ENCODE measurements at regions not wholly inside any gene's neighbourhood (a gene's known extent, or its start where the extent isn't known, plus 50 kb on each side); places are given as distances from the start of the nearest gene placed in this dataset.

GRCh38 chr2:226308323-226308680 lies 491.3 kb downstream of the IRS1 start:
- no peak for DNase-seq (ENCODE audit: low spot score)
- in situ Hi-C loops (cut with MboI; ENCODE audit: low pct_unique_long_range_greater_than_20kb, low sequenced_read_pairs, unreplicated experiment) = no loop called here
- TF ChIP-seq, protein P1, sequence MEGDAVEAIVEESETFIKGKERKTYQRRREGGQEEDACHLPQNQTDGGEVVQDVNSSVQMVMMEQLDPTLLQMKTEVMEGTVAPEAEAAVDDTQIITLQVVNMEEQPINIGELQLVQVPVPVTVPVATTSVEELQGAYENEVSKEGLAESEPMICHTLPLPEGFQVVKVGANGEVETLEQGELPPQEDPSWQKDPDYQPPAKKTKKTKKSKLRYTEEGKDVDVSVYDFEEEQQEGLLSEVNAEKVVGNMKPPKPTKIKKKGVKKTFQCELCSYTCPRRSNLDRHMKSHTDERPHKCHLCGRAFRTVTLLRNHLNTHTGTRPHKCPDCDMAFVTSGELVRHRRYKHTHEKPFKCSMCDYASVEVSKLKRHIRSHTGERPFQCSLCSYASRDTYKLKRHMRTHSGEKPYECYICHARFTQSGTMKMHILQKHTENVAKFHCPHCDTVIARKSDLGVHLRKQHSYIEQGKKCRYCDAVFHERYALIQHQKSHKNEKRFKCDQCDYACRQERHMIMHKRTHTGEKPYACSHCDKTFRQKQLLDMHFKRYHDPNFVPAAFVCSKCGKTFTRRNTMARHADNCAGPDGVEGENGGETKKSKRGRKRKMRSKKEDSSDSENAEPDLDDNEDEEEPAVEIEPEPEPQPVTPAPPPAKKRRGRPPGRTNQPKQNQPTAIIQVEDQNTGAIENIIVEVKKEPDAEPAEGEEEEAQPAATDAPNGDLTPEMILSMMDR (IDR thresholded peaks at IDR 0.05; ENCODE audit: extremely low read depth, insufficient read depth, missing control alignments) = no peak

DNA sequence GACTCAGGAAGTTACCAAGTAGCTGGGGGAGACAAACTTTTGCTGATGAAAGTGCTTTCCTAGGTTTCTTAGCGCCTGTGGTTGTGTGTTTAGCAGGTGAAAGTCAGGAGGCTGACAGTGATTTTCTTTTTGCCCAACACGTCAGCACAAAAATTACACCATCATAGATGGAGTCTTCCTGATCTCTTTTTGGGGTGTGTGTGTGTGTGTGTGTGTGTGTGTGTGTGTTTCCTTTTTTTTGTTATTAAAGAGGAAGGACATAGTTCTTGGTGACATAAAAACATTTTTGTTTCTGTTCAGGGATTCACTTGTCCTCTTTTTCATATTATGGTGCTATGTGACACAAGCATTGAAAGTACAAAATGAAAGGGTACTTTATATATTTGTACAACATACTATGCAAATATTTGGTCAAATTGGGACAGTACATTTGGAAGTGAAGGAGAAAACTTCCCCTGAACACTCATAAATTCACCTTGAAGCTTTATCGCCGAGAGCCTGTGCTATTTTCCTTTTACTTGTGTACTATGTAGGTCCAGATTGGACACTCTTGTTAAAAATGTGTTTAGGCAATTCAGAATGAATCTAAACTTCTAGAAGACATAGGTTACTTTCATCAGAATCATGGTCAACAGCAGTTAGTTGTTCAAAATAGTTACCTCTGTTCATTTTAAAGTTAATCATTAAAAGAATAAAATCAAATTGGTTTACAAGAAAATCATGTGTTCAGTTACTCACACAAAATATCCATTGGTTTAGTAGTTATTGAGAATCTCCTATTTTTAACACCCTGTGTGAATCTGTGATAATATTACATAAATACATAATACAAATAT lies 491.9 kb downstream of the IRS1 start:
- DNase-seq (ENCODE audit: low spot score) = no peak
- in situ Hi-C loops (cut with MboI; ENCODE audit: low pct_unique_long_range_greater_than_20kb, low sequenced_read_pairs, unreplicated experiment) = no loop called here
- TF ChIP-seq, protein P1 (IDR thresholded peaks at IDR 0.05; ENCODE audit: extremely low read depth, insufficient read depth, missing control alignments) = no peak

- no peak for DNase-seq (ENCODE audit: low spot score)
- TF ChIP-seq, protein P1 (IDR thresholded peaks at IDR 0.05; ENCODE audit: extremely low read depth, insufficient read depth, missing control alignments) = no peak
- in situ Hi-C loops (cut with MboI; ENCODE audit: low pct_unique_long_range_greater_than_20kb, low sequenced_read_pairs, unreplicated experiment) = no loop called here
Measured at GRCh38 chr2:226306969-226307368, 492.7 kb downstream of the IRS1 start.

DNA sequence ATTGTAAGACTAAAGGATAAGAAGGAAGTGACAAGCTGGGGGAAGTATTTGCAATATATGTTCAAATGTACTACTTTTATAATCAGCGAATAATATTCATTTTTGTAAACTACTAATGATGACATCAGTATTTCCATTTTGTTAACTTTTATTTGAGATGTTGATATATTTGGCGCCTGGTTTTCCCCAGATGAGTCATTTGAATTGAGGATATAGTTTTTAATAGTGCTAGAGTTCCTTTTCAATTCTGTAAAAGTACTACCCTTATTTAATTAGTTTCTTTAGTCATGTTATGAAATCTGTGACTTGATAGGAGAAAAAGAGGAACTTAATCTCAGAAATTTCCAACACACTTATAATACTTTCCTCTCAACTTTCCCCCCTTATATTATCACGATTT lies 495.3 kb downstream of the IRS1 start:
- TF ChIP-seq, protein P1 (IDR thresholded peaks at IDR 0.05; ENCODE audit: extremely low read depth, insufficient read depth, missing control alignments) = no peak
- in situ Hi-C loops (cut with MboI; ENCODE audit: low pct_unique_long_range_greater_than_20kb, low sequenced_read_pairs, unreplicated experiment) = no loop called here
- no peak for DNase-seq (ENCODE audit: low spot score)

DNA sequence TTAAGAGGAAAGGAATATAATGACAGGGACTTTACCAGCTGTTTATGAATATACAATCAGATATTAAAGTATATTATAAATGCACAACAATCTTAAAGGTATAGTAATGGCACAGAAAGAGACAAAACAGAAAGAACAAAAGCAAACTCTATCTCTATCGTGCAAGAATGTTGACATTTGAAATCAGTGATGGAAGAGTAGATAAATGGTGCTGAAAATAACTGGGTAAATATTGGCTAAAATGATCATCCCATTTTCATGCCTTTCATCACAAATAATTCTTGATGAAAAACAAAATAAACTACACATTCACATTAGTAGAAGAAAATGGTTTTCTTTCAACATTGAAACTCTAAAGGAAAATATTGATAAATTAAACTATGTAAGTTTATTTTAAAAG lies 495.9 kb downstream of the IRS1 start:
- in situ Hi-C loops (cut with MboI; ENCODE audit: low pct_unique_long_range_greater_than_20kb, low sequenced_read_pairs, unreplicated experiment) = no loop called here
- DNase-seq (ENCODE audit: low spot score) = no peak
- TF ChIP-seq, protein P1 (IDR thresholded peaks at IDR 0.05; ENCODE audit: extremely low read depth, insufficient read depth, missing control alignments) = no peak

GRCh38 chr2:226300196-226300886 lies 499.3 kb downstream of the IRS1 start:
- TF ChIP-seq, protein P1 (IDR thresholded peaks at IDR 0.05; ENCODE audit: extremely low read depth, insufficient read depth, missing control alignments) = no peak
- in situ Hi-C loops (cut with MboI; ENCODE audit: low pct_unique_long_range_greater_than_20kb, low sequenced_read_pairs, unreplicated experiment) = no loop called here

More at GRCh38 chr2:226300196-226300886, 499.3 kb downstream of the IRS1 start:
- no peak for DNase-seq (ENCODE audit: low spot score)
